NCI-H146 (cell line): ENCODE measurements at regions not wholly inside any gene's neighbourhood (a gene's known extent, or its start where the extent isn't known, plus 50 kb on each side); places are given as distances from the start of the nearest gene placed in this dataset.

Experiments used
- DNase-seq: peaks from one replicate; lab custom pipeline; 2025; lab: John Stamatoyannopoulos, UW

GRCh38 chr11:79575701-79576100 lies 134.9 kb upstream of the TENM4 start:
- no peak for DNase-seq

GRCh38 chr11:79570104-79570503 lies 129.3 kb upstream of the TENM4 start:
- DNase-seq: no peak

GRCh38 chr11:79564288-79564925 lies 123.6 kb upstream of the TENM4 start:
- DNase-seq: no peak

GRCh38 chr11:79561496-79561895 lies 120.7 kb upstream of the TENM4 start:
- no peak for DNase-seq

GRCh38 chr11:79550809-79551208 lies 110.0 kb upstream of the TENM4 start:
- no peak for DNase-seq

- DNase-seq: no peak
Observed at GRCh38 chr11:79547256-79547655, 106.4 kb upstream of the TENM4 start.

GRCh38 chr11:79546351-79546750 lies 105.5 kb upstream of the TENM4 start:
- no peak for DNase-seq

- DNase-seq: no peak
Observed at GRCh38 chr11:79544361-79544760, 103.5 kb upstream of the TENM4 start.

GRCh38 chr11:79543101-79543500 lies 102.3 kb upstream of the TENM4 start:
- no peak for DNase-seq

GRCh38 chr11:79541466-79541865 lies 100.6 kb upstream of the TENM4 start:
- no peak for DNase-seq

GRCh38 chr11:79538775-79539174 lies 97.9 kb upstream of the TENM4 start:
- DNase-seq: no peak

- no peak for DNase-seq
Observed at GRCh38 chr11:79536155-79536917, 95.5 kb upstream of the TENM4 start.

GRCh38 chr11:79535606-79536005 lies 94.8 kb upstream of the TENM4 start:
- DNase-seq: no peak

GRCh38 chr11:79525257-79525656 lies 84.4 kb upstream of the TENM4 start:
- DNase-seq: no peak

GRCh38 chr11:79522626-79523025 lies 81.8 kb upstream of the TENM4 start:
- DNase-seq: no peak

- DNase-seq: no peak
Observed at GRCh38 chr11:79520086-79520485, 79.3 kb upstream of the TENM4 start.

GRCh38 chr11:79515781-79516180 lies 75.0 kb upstream of the TENM4 start:
- DNase-seq: no peak

- DNase-seq: no peak
Observed at GRCh38 chr11:79514695-79515094, 73.9 kb upstream of the TENM4 start.

GRCh38 chr11:79514290-79514689 lies 73.5 kb upstream of the TENM4 start:
- no peak for DNase-seq

GRCh38 chr11:79512706-79513469 lies 72.1 kb upstream of the TENM4 start:
- no peak for DNase-seq

- no peak for DNase-seq
Observed at GRCh38 chr11:79510960-79511359, 70.1 kb upstream of the TENM4 start.

GRCh38 chr11:79508461-79508860 lies 67.6 kb upstream of the TENM4 start:
- no peak for DNase-seq

- no peak for DNase-seq
Observed at GRCh38 chr11:79507706-79508105, 66.9 kb upstream of the TENM4 start.
